ENCODE measurements at regions not wholly inside any gene's neighbourhood (a gene's known extent, or its start where the extent isn't known, plus 50 kb on each side); places are given as distances from the start of the nearest gene placed in this dataset.

DNA sequence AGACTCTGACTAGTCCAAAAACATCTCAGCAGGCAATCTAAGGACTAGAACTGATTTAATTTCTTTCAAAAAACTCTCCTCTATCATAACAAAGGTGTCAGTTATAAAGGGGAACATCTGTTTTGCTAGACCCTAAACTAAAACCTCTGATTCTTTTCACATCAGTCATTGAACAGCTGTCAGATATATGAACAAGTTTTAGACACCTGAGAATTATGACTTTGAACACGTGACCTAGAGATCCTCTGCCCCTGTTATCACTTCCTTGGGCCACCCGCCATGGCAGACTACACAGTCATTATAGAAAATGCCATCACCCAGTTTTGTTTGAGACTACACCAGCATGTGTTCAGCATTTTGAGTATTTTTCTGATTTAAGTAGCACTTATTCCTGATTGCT, 282.3 kb upstream of the TBL1XR1 start:
- TF ChIP-seq, protein P1, sequence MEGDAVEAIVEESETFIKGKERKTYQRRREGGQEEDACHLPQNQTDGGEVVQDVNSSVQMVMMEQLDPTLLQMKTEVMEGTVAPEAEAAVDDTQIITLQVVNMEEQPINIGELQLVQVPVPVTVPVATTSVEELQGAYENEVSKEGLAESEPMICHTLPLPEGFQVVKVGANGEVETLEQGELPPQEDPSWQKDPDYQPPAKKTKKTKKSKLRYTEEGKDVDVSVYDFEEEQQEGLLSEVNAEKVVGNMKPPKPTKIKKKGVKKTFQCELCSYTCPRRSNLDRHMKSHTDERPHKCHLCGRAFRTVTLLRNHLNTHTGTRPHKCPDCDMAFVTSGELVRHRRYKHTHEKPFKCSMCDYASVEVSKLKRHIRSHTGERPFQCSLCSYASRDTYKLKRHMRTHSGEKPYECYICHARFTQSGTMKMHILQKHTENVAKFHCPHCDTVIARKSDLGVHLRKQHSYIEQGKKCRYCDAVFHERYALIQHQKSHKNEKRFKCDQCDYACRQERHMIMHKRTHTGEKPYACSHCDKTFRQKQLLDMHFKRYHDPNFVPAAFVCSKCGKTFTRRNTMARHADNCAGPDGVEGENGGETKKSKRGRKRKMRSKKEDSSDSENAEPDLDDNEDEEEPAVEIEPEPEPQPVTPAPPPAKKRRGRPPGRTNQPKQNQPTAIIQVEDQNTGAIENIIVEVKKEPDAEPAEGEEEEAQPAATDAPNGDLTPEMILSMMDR (IDR thresholded peaks at IDR 0.05; ENCODE audit: low read depth, low read length) = no peak
- TF ChIP-seq POLR2A (IDR thresholded peaks at IDR 0.05; ENCODE audit: extremely low read depth, insufficient read length) (no peak), MYC (IDR thresholded peaks at IDR 0.05; ENCODE audit: low read depth, low read length) (no peak)
- TF ChIP-seq, protein P2, sequence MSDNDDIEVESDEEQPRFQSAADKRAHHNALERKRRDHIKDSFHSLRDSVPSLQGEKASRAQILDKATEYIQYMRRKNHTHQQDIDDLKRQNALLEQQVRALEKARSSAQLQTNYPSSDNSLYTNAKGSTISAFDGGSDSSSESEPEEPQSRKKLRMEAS (IDR thresholded peaks at IDR 0.05; ENCODE audit: low read depth, low read length) = no peak
